K562 (cell line): ENCODE measurements at regions not wholly inside any gene's neighbourhood (a gene's known extent, or its start where the extent isn't known, plus 50 kb on each side); places are given as distances from the start of the nearest gene placed in this dataset.

Experiments used
- ARID4B ChIP-seq: sonication (generic); formaldehyde crosslinking; IDR thresholded peaks from 2 replicates; pipeline ENCODE4 v1.8.0; 2022; ENCODE audit warnings: mild to moderate bottlenecking, missing genetic modification reagents
- ERF ChIP-seq: fragments of 450-650 bp; formaldehyde crosslinking; IDR thresholded peaks from 2 replicates; pipeline ENCODE4 v1.4.0; 2020; ENCODE audit warnings: mild to moderate bottlenecking, mixed read lengths
- ETS1 ChIP-seq: conservative IDR thresholded peaks from 2 replicates; pipeline ENCODE4 v1.6.1; 2011; ENCODE audit warnings: low read depth, mild to moderate bottlenecking, low read length; ENCODE audit not compliant: control insufficient read depth
- FOS ChIP-seq: IDR thresholded peaks from 3 replicates; pipeline ENCODE4 v1.6.1; 2011; ENCODE audit not compliant: insufficient read length; ENCODE audit errors: extremely low read depth
- GABPA ChIP-seq: fragments of 200-800 bp; sonication (Bioruptor generic); conservative IDR thresholded peaks from 2 replicates; pipeline ENCODE4 v1.6.1; 2016; ENCODE audit warnings: low read depth, missing genetic modification characterization, missing compliant biosample characterization
- IRF2 ChIP-seq: sonication (generic); formaldehyde crosslinking; IDR thresholded peaks from 2 replicates; pipeline ENCODE4 v1.8.1; 2022; ENCODE audit warnings: mild to moderate bottlenecking, missing genetic modification reagents
- MEF2D ChIP-seq: conservative IDR thresholded peaks from 2 replicates; pipeline ENCODE4 v1.6.1; 2016; ENCODE audit warnings: low read depth, missing genetic modification characterization, missing compliant biosample characterization
- NCOA1 ChIP-seq: fragments of 450-650 bp; IDR thresholded peaks from 2 replicates; pipeline ENCODE4 v1.6.1; 2016; ENCODE audit warnings: low read depth
- NFE2L1 ChIP-seq: fragments of 450-650 bp; IDR thresholded peaks from 2 replicates; pipeline ENCODE4 v1.6.1; 2016; ENCODE audit warnings: missing genetic modification characterization, low read depth, mild to moderate bottlenecking, missing compliant biosample characterization, moderate library complexity, borderline replicate concordance
- NUFIP1 ChIP-seq: fragments of 450-650 bp; IDR thresholded peaks from 2 replicates; pipeline ENCODE4 v1.6.1; 2018; ENCODE audit not compliant: partially characterized antibody
- PML ChIP-seq: IDR thresholded peaks from 2 replicates; pipeline ENCODE4 v1.6.1; 2012; ENCODE audit warnings: low read length, inconsistent platforms
- POLR2G ChIP-seq: fragments of 200-400 bp; formaldehyde crosslinking; IDR thresholded peaks from 2 replicates; pipeline ENCODE4 v1.6.1; 2017; ENCODE audit warnings: low read depth, mild to moderate bottlenecking, antibody characterized with exemption, low read length, moderate library complexity
- POLR3G ChIP-seq: IDR thresholded peaks from 2 replicates; pipeline ENCODE4 v1.6.1; 2011; ENCODE audit not compliant: insufficient read length, insufficient replicate concordance; ENCODE audit errors: extremely low read depth
- SETDB1 ChIP-seq: IDR thresholded peaks from one replicate; pipeline ENCODE4 v1.6.1; 2012; ENCODE audit warnings: low read length, control low read depth, inconsistent platforms
- SIX5 ChIP-seq, 2 experiments: IDR thresholded peaks; 2 replicates each; pipeline ENCODE4 v1.6.1; 2011; ENCODE audit warnings: low read length in 2 of 2, borderline replicate concordance in 1 of 2, low read depth in 1 of 2, mild to moderate bottlenecking in 1 of 2, moderate library complexity in 1 of 2; ENCODE audit not compliant: insufficient read depth in 1 of 2
- SUPT5H ChIP-seq: fragments of 450-650 bp; IDR thresholded peaks from 2 replicates; pipeline ENCODE4 v1.6.1; 2016
- TCF3 ChIP-seq: sonication (generic); formaldehyde crosslinking; IDR thresholded peaks from 2 replicates; pipeline ENCODE4 v1.4.0; 2020; ENCODE audit warnings: mild to moderate bottlenecking, missing genetic modification reagents
- TEAD4 ChIP-seq, 2 experiments: sonication (generic) in 1 of 2; formaldehyde crosslinking in 1 of 2; IDR thresholded peaks; 2 replicates each; pipeline versions ENCODE4 v1.6.1 to v1.8.0; 2012 to 2022; ENCODE audit warnings: borderline replicate concordance in 1 of 2, inconsistent platforms in 1 of 2, low read length in 1 of 2, mild to moderate bottlenecking in 1 of 2, missing genetic modification reagents in 1 of 2
- XRCC4 ChIP-seq: IDR thresholded peaks from one replicate; pipeline ENCODE4 v1.6.1; 2011; ENCODE audit not compliant: insufficient read depth, insufficient read length; ENCODE audit errors: extremely low read depth
- ZFP91 ChIP-seq: sonication (generic); formaldehyde crosslinking; IDR thresholded peaks from 2 replicates; pipeline ENCODE4 v1.8.0; 2022; ENCODE audit warnings: mild to moderate bottlenecking, missing genetic modification reagents
- ZNF41 ChIP-seq: fragments of 250-450 bp; sonication (Bioruptor Pico); conservative IDR thresholded peaks from 2 replicates; pipeline ENCODE4 v1.4.0; 2020; ENCODE audit warnings: mild to moderate bottlenecking
- ZNF695 ChIP-seq: fragments of 450-650 bp; formaldehyde crosslinking; IDR thresholded peaks from 2 replicates; pipeline ENCODE4 v1.4.0; 2020; ENCODE audit warnings: mild to moderate bottlenecking, moderate library complexity
- ZZZ3 ChIP-seq: fragments of 450-650 bp; IDR thresholded peaks from 2 replicates; pipeline ENCODE4 v1.6.1; 2016; ENCODE audit warnings: antibody characterized with exemption, mild to moderate bottlenecking, moderate library complexity

- TF ChIP-seq PML (no peak), NFE2L1 (tag) (no peak), ZNF41 (no peak), POLR3G (no peak), SETDB1 (no peak), IRF2 (CRISPR knock-in tag) (no peak), POLR2G (no peak), XRCC4 (no peak), MEF2D (tag) (no peak), GABPA (tag) (no peak), ZNF695 (no peak), SIX5 (IDR thresholded peaks at IDR 0.05; ENCODE audit: borderline replicate concordance in 1 of 2, insufficient read depth in 1 of 2, low read depth in 1 of 2, low read length in 2 of 2) (no peak), NCOA1 (no peak), NUFIP1 (no peak), ZFP91 (CRISPR knock-in tag) (no peak), ETS1 (no peak), ARID4B (CRISPR knock-in tag) (no peak), TEAD4 (IDR thresholded peaks at IDR 0.05; ENCODE audit: low read length) (peak; percentile 37; the same call in 1 of the 2 replicates), TEAD4 (CRISPR knock-in tag; IDR thresholded peaks at IDR 0.05; ENCODE audit: borderline replicate concordance) (no peak), FOS (no peak), SUPT5H (no peak), ZZZ3 (no peak), ERF (CRISPR knock-in tag) (0 out of 2 replicates have a peak, but pooled peaks have one; percentile 44), TCF3 (CRISPR knock-in tag) (no peak)
Measured at GRCh38 chr6:27078734-27079357, 168.7 kb upstream of the PRSS16 start (continued).
